ENCODE measurements at regions not wholly inside any gene's neighbourhood (a gene's known extent, or its start where the extent isn't known, plus 50 kb on each side); places are given as distances from the start of the nearest gene placed in this dataset.

GRCh38 chr13:76796851-76797250 is 89.4 kb downstream of the KCTD12 start:
- no peak for DNase-seq (ENCODE audit: extremely low spot score)
- CTCF ChIA-PET = interaction anchor here (1.0 kb wide), 1 partner anchor 35 kb away, joined by 3 read pairs; no protein-coding TSS in a partner anchor
- POLR2A ChIA-PET = interaction anchor here (0.6 kb wide), 1 partner anchor 89 kb away, joined by 3 read pairs; the partner anchor contains the start of gene KCTD12
- TF ChIP-seq HDGF (IDR thresholded peaks at IDR 0.05; ENCODE audit: borderline replicate concordance) (no peak), SP1 (IDR thresholded peaks at IDR 0.05) (no peak), ZNF384 (IDR thresholded peaks at IDR 0.05) (no peak), L3MBTL2 (conservative IDR thresholded peaks at IDR 0.05) (no peak), ARNT (IDR thresholded peaks at IDR 0.05) (no peak), PKNOX1 (IDR thresholded peaks at IDR 0.05) (no peak), TARDBP (IDR thresholded peaks at IDR 0.05) (no peak), FOXA1 (IDR thresholded peaks at IDR 0.05) (no peak)

DNA sequence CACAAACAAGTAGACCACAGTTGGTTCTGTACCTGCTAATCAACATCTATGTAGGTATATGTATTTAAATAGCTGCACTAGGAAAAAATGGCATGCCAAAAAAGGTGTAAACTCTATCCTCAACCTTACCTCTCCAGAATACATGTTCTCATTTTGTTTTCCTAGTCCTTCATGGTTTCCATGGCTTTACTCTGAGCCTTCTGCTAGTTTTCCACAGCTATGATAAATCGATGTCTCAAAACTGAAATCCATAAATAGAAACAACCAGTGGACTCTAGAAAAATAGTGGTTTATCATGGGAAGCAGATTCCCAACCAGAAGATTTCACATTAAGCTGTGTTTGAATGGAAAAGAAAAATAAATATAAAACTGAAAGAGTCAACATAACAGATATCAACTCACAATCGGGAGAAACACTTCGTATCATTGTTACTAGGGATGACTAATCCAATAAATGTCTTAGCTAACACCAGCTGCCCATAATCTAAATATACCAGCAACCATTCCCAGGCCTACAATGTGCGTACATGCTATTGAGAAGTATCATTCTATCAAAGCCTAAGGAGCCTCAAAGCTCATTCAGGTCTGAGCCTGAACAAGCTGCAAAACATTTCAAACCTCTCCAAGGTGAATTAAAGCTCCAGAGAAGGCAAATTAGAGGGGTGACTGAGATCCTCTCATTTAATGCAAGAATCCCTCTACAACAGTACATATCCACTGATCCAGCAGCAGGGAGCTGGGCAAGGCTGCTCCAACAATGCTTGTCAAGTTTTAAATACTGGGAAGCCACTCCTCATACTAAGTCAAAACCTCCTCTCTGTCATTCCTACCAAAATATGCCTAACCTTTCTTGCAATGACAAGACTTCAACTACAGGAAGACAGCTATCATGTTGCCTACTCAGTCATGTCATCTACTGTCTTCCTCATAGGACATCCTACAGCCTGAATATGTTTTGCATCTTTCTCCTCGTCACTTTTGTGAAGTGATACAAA is 90.2 kb downstream of the KCTD12 start:
- no peak for DNase-seq (ENCODE audit: extremely low spot score)
- ChIA-PET POLR2A (no interaction called here), CTCF (no interaction called here)
- TF ChIP-seq ZNF384 (IDR thresholded peaks at IDR 0.05) = no peak
- TF ChIP-seq SUZ12 (IDR thresholded peaks at IDR 0.05) = no peak

DNA sequence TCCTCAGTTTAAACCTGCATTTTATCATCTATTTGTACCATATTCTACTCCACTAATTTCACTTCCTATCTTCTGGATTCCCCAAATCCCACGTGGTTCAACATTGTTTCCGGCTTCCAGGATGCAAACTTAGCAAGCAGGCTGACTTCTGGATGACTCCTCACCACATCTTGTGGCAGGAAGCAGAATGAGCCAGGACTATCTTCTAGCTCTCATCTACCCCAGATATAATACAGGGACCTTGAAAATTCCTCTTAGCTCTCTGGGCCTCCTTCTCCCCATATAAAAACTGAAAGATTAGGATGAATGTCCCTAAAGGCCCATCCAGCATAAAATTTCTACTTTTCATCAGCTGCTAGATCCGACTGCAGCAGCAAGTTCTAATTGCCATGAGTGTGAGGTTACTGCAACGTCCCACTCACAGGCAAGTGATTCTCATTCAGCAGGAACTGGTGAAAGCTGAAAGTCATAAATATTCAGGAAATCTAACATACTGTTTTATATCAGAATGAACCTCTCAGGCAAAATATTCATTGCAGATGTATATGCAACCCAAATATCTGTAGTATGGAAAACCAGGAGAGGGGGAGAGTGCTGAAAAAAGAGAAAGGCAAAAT is 93.4 kb downstream of the KCTD12 start:
- ChIA-PET CTCF (interaction anchor here (0.5 kb wide), 1 partner anchor 92 kb away, joined by 3 read pairs; no protein-coding TSS in a partner anchor), POLR2A (no interaction called here)
- no peak for DNase-seq (ENCODE audit: extremely low spot score)
- TF ChIP-seq FOXM1 (IDR thresholded peaks at IDR 0.05; ENCODE audit: borderline replicate concordance) = no peak
- no peak for TF ChIP-seq ELF4 (IDR thresholded peaks at IDR 0.05)
- TF ChIP-seq TARDBP (IDR thresholded peaks at IDR 0.05) = no peak
- no peak for TF ChIP-seq SP1 (IDR thresholded peaks at IDR 0.05)
- TF ChIP-seq SUZ12 (IDR thresholded peaks at IDR 0.05) = no peak
- TF ChIP-seq FOXA1 (IDR thresholded peaks at IDR 0.05) = no peak
- no peak for TF ChIP-seq ZNF384 (IDR thresholded peaks at IDR 0.05)
- no peak for TF ChIP-seq LEF1 (IDR thresholded peaks at IDR 0.05; ENCODE audit: borderline replicate concordance)
- no peak for TF ChIP-seq NFRKB (IDR thresholded peaks at IDR 0.05)
- TF ChIP-seq HDGF (IDR thresholded peaks at IDR 0.05; ENCODE audit: borderline replicate concordance) = no peak

GRCh38 chr13:76790980-76791819 is 95.0 kb downstream of the KCTD12 start:
- no peak for TF ChIP-seq L3MBTL2 (conservative IDR thresholded peaks at IDR 0.05)
- no peak for TF ChIP-seq ARNT (IDR thresholded peaks at IDR 0.05)
- TF ChIP-seq LEF1 (IDR thresholded peaks at IDR 0.05; ENCODE audit: borderline replicate concordance) = no peak
- no peak for TF ChIP-seq FOXM1 (IDR thresholded peaks at IDR 0.05; ENCODE audit: borderline replicate concordance)
- no peak for TF ChIP-seq HDGF (IDR thresholded peaks at IDR 0.05; ENCODE audit: borderline replicate concordance)
- TF ChIP-seq ELF4 (IDR thresholded peaks at IDR 0.05) = no peak
- TF ChIP-seq SP1 (IDR thresholded peaks at IDR 0.05) = no peak
- TF ChIP-seq CTBP1 (IDR thresholded peaks at IDR 0.05; ENCODE audit: borderline replicate concordance) = no peak
- no peak for DNase-seq (ENCODE audit: extremely low spot score)
- ChIA-PET CTCF (no interaction called here), POLR2A (no interaction called here)

GRCh38 chr13:76790526-76790925 is 95.7 kb downstream of the KCTD12 start:
- POLR2A ChIA-PET = no interaction called here
- TF ChIP-seq ZNF384 (IDR thresholded peaks at IDR 0.05) = no peak
- TF ChIP-seq LEF1 (IDR thresholded peaks at IDR 0.05; ENCODE audit: borderline replicate concordance) = no peak
- TF ChIP-seq L3MBTL2 (conservative IDR thresholded peaks at IDR 0.05) = no peak
- TF ChIP-seq TARDBP (IDR thresholded peaks at IDR 0.05) = no peak
- no peak for TF ChIP-seq FOXK2 (IDR thresholded peaks at IDR 0.05)
- TF ChIP-seq PKNOX1 (IDR thresholded peaks at IDR 0.05) = no peak
- no peak for TF ChIP-seq BHLHE40 (IDR thresholded peaks at IDR 0.05; ENCODE audit: borderline replicate concordance)
- TF ChIP-seq SUZ12 (IDR thresholded peaks at IDR 0.05) = no peak
- TF ChIP-seq SP1 (IDR thresholded peaks at IDR 0.05) = no peak
- no peak for TF ChIP-seq HDGF (IDR thresholded peaks at IDR 0.05; ENCODE audit: borderline replicate concordance)
- no peak for TF ChIP-seq FOXA1 (IDR thresholded peaks at IDR 0.05)
- TF ChIP-seq ELF4 (IDR thresholded peaks at IDR 0.05) = no peak
- TF ChIP-seq NFRKB (IDR thresholded peaks at IDR 0.05) = no peak
- no peak for DNase-seq (ENCODE audit: extremely low spot score)
- CTCF ChIA-PET = interaction anchor here (0.6 kb wide), 1 partner anchor 114 kb away, joined by 3 read pairs; no protein-coding TSS in a partner anchor

DNA sequence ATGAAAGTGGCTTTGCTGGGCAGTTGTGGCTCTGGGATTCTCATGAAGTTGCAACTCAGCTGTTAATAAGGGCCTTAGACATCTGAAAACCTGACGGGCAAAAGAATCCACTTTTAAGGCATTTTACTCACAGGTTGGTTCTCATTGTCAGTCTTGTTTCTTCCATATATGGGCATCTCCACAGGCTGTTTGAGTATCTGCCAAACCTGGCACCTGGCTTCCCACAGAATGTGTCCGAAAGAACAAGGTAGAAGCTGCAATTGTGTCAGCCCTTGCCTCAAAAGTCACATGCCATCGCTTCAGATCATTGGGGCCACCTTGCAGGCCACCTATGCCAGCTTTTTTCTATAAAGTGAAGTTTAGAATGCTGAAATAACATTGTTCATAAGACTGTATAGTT is 102.4 kb downstream of the KCTD12 start:
- no peak for TF ChIP-seq LEF1 (IDR thresholded peaks at IDR 0.05; ENCODE audit: borderline replicate concordance)
- no peak for TF ChIP-seq ARNT (IDR thresholded peaks at IDR 0.05)
- TF ChIP-seq ELF4 (IDR thresholded peaks at IDR 0.05) = no peak
- no peak for TF ChIP-seq NFRKB (IDR thresholded peaks at IDR 0.05)
- TF ChIP-seq BHLHE40 (IDR thresholded peaks at IDR 0.05; ENCODE audit: borderline replicate concordance) = no peak
- TF ChIP-seq HDGF (IDR thresholded peaks at IDR 0.05; ENCODE audit: borderline replicate concordance) = no peak
- no peak for TF ChIP-seq FOXM1 (IDR thresholded peaks at IDR 0.05; ENCODE audit: borderline replicate concordance)
- no peak for TF ChIP-seq PKNOX1 (IDR thresholded peaks at IDR 0.05)
- TF ChIP-seq FOXA1 (IDR thresholded peaks at IDR 0.05) = no peak
- TF ChIP-seq FOXK2 (IDR thresholded peaks at IDR 0.05) = no peak
- TF ChIP-seq L3MBTL2 (conservative IDR thresholded peaks at IDR 0.05) = no peak
- no peak for TF ChIP-seq ZNF384 (IDR thresholded peaks at IDR 0.05)
- TF ChIP-seq SP1 (IDR thresholded peaks at IDR 0.05) = no peak
- no peak for TF ChIP-seq SUZ12 (IDR thresholded peaks at IDR 0.05)
- no peak for TF ChIP-seq CTBP1 (IDR thresholded peaks at IDR 0.05; ENCODE audit: borderline replicate concordance)
- TF ChIP-seq TARDBP (IDR thresholded peaks at IDR 0.05) = no peak
- ChIA-PET CTCF (no interaction called here), POLR2A (no interaction called here)

More for the DNA sequence above, 102.4 kb downstream of the KCTD12 start:
- DNase-seq (ENCODE audit: extremely low spot score) = no peak

All from HEK293T (cell line).